ENCODE measurements at regions not wholly inside any gene's neighbourhood (a gene's known extent, or its start where the extent isn't known, plus 50 kb on each side); places are given as distances from the start of the nearest gene placed in this dataset.

GRCh38 chr16:56101480-56101879 is 89.8 kb upstream of the GNAO1 start:
- no peaks in the 10 kb centered on the region for H3K27me3 ChIP-seq (ENCODE audit: control insufficient read depth, insufficient read depth, low read length)
- intact Hi-C loops (cut with micrococcal nuclease): no loop called here
- Mint-ChIP-seq H3K9me3 (no peaks in the 10 kb centered on the region), H3K27ac (no peak overlapping the region), H3K36me3 (no peaks in the 10 kb centered on the region), H3K4me3 (no peak overlapping the region), H3K4me1 (no peaks in the 10 kb centered on the region), H3K27me3 (ENCODE audit: low read depth in 2 of 2) (peaks cover 15 to 25% of the 10 kb centered on the region in 2 donors)
- WGBS (ENCODE audit: insufficient coverage): 59% methylated on average over 5 of the region's 5 CpGs
- ATAC-seq: no peak
- H3K9me3 ChIP-seq (ENCODE audit: control insufficient read depth, insufficient read depth, low read length): no peaks in the 10 kb centered on the region
- no peaks in the 10 kb centered on the region for H3K36me3 ChIP-seq (ENCODE audit: control insufficient read depth, insufficient read depth, low read length)
- DNase-seq: no peak
- TF ChIP-seq CTCF (IDR thresholded peaks at IDR 0.05): no peak
- H3K4me3 ChIP-seq (ENCODE audit: low read length): no peak overlapping the region
- H3K4me1 ChIP-seq (ENCODE audit: control insufficient read depth, insufficient read depth, low read length): no peaks in the 10 kb centered on the region
- H3K27ac ChIP-seq (ENCODE audit: low read length): no peak overlapping the region

GRCh38 chr16:56097306-56097705 is 94.0 kb upstream of the GNAO1 start:
- Mint-ChIP-seq H3K27ac (no peak overlapping the region), H3K9me3 (no peaks in the 10 kb centered on the region), H3K4me3 (no peak overlapping the region), H3K27me3 (ENCODE audit: low read depth in 2 of 2) (peaks cover 15 to 18% of the 10 kb centered on the region in 2 donors), H3K4me1 (no peaks in the 10 kb centered on the region), H3K36me3 (no peaks in the 10 kb centered on the region)
- Histone ChIP-seq H3K27ac (ENCODE audit: low read length) (no peak overlapping the region), H3K9me3 (ENCODE audit: control insufficient read depth, insufficient read depth, low read length) (no peaks in the 10 kb centered on the region), H3K36me3 (ENCODE audit: control insufficient read depth, insufficient read depth, low read length) (no peaks in the 10 kb centered on the region), H3K4me3 (ENCODE audit: low read length) (no peak overlapping the region), H3K27me3 (ENCODE audit: control insufficient read depth, insufficient read depth, low read length) (no peaks in the 10 kb centered on the region), H3K4me1 (ENCODE audit: control insufficient read depth, insufficient read depth, low read length) (no peaks in the 10 kb centered on the region)
- 100% methylated on average over 1 of the region's 2 CpGs for WGBS (ENCODE audit: insufficient coverage)
- no peak for TF ChIP-seq CTCF (IDR thresholded peaks at IDR 0.05)
- DNase-seq (no peak), ATAC-seq (no peak)
- intact Hi-C loops (cut with micrococcal nuclease): no loop called here

- whole genome bisulfite sequencing (ENCODE audit: insufficient coverage): 65% methylated on average over 1 of the region's 1 CpG
- no peaks in the 10 kb centered on the region for H3K4me1 Mint-ChIP-seq
- Histone ChIP-seq H3K36me3 (ENCODE audit: control insufficient read depth, insufficient read depth, low read length) (no peaks in the 10 kb centered on the region), H3K4me3 (ENCODE audit: low read length) (no peak overlapping the region), H3K9me3 (ENCODE audit: control insufficient read depth, insufficient read depth, low read length) (no peaks in the 10 kb centered on the region), H3K27me3 (ENCODE audit: control insufficient read depth, insufficient read depth, low read length) (no peaks in the 10 kb centered on the region), H3K4me1 (ENCODE audit: control insufficient read depth, insufficient read depth, low read length) (no peaks in the 10 kb centered on the region), H3K27ac (ENCODE audit: low read length) (no peak overlapping the region)
- H3K27me3 Mint-ChIP-seq (ENCODE audit: low read depth in 2 of 2): peaks cover 11 to 24% of the 10 kb centered on the region in 2 donors
- H3K27ac Mint-ChIP-seq: no peak overlapping the region
- H3K4me3 Mint-ChIP-seq: no peak overlapping the region
- no peaks in the 10 kb centered on the region for H3K36me3 Mint-ChIP-seq
- ATAC-seq: no peak
- TF ChIP-seq CTCF (IDR thresholded peaks at IDR 0.05): no peak
- H3K9me3 Mint-ChIP-seq: no peaks in the 10 kb centered on the region
- DNase-seq: no peak
- intact Hi-C loops (cut with micrococcal nuclease): no loop called here
Measured at GRCh38 chr16:56094231-56094630, 97.1 kb upstream of the GNAO1 start.

- no peak overlapping the region for H3K4me3 ChIP-seq (ENCODE audit: low read length)
- TF ChIP-seq CTCF (IDR thresholded peaks at IDR 0.05): no peak
- WGBS (ENCODE audit: insufficient coverage): 85% methylated on average over 2 of the region's 2 CpGs
- Mint-ChIP-seq H3K36me3 (no peaks in the 10 kb centered on the region), H3K27ac (no peak overlapping the region), H3K4me1 (no peaks in the 10 kb centered on the region), H3K4me3 (no peak overlapping the region), H3K9me3 (no peaks in the 10 kb centered on the region), H3K27me3 (ENCODE audit: low read depth in 2 of 2) (peaks cover 8 to 16% of the 10 kb centered on the region in 2 donors)
- no peak overlapping the region for H3K27ac ChIP-seq (ENCODE audit: low read length)
- DNase-seq (no peak), ATAC-seq (no peak)
- H3K9me3 ChIP-seq (ENCODE audit: control insufficient read depth, insufficient read depth, low read length): no peaks in the 10 kb centered on the region
- intact Hi-C loops (cut with micrococcal nuclease): no loop called here
- no peaks in the 10 kb centered on the region for H3K36me3 ChIP-seq (ENCODE audit: control insufficient read depth, insufficient read depth, low read length)
- H3K4me1 ChIP-seq (ENCODE audit: control insufficient read depth, insufficient read depth, low read length): no peaks in the 10 kb centered on the region
- H3K27me3 ChIP-seq (ENCODE audit: control insufficient read depth, insufficient read depth, low read length): no peaks in the 10 kb centered on the region
Measured at GRCh38 chr16:56093055-56093454, 98.2 kb upstream of the GNAO1 start.
